SH-SY5Y (cell line): ENCODE measurements at regions not wholly inside any gene's neighbourhood (a gene's known extent, or its start where the extent isn't known, plus 50 kb on each side); places are given as distances from the start of the nearest gene placed in this dataset.

Source experiments
- GATA2 ChIP-seq: IDR thresholded peaks from 2 replicates; pipeline ENCODE4 v1.6.1; 2011; ENCODE audit warnings: mild to moderate bottlenecking, low read depth, low read length
- GATA3 ChIP-seq: IDR thresholded peaks from 2 replicates; pipeline ENCODE4 v1.6.1; 2011; ENCODE audit warnings: low read depth, mild to moderate bottlenecking, low read length, moderate library complexity

DNA sequence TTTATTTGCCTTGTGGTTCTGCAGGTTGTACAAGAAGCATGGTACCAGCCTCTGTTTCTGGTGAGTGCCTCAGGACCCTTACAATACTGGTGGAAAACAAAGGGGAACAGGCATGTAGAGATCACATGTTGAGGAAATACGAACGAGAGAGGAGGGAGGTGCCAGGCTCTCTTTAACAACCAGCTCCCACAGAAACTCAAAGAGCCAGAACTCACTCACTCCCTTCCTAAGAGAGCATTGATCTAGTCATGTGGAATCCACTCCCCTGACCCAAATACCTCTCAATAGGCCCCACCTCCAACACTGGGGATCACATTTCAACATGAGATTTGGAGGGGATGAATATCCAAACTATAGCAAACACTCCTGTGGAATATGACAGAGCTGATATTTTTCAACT lies 938.0 kb downstream of the GALC start:
- no peak for TF ChIP-seq GATA2
- no peak for TF ChIP-seq GATA3
